ENCODE measurements at regions not wholly inside any gene's neighbourhood (a gene's known extent, or its start where the extent isn't known, plus 50 kb on each side); places are given as distances from the start of the nearest gene placed in this dataset.

DNA sequence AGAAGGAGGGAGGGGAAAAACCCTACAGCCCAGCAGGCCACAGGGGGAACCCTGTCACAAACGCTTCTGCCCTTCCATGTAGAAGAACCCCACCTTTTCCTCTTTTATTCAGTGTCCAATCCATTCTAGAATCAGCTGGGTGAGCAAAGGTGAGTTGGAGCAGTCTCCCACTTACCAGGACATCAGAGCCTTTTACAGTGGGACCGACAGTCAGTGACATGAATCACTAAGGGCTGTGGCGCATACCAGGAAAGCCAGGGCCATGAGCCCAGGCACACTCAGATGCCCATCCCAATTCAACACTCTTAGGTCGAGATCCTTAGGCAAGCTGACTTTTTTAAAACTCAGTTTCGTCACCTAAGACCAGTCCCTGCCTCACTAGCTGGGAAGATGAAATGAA is 146.1 kb downstream of the AQP9 start:
- CTCF ChIA-PET, result no interaction called here
- Histone ChIP-seq H3K4me3 (ENCODE audit: low read depth, low read length, poor library complexity, severe bottlenecking) (no peak overlapping the region), H3K4me1 (ENCODE audit: insufficient read depth, low read length, poor library complexity, severe bottlenecking) (no peaks in the 10 kb centered on the region), H3K36me3 (ENCODE audit: insufficient read depth, low read length, poor library complexity, severe bottlenecking) (no peaks in the 10 kb centered on the region), H3K27me3 (replicated peaks; ENCODE audit: insufficient read depth, low read depth, low read length, poor library complexity) (no peaks in the 10 kb centered on the region), H3K27ac (ENCODE audit: low read depth, low read length, poor library complexity, severe bottlenecking) (no peak overlapping the region), H3K9me3 (ENCODE audit: low read depth, low read length, poor library complexity, severe bottlenecking) (no peaks in the 10 kb centered on the region)
- TF ChIP-seq, protein P1, sequence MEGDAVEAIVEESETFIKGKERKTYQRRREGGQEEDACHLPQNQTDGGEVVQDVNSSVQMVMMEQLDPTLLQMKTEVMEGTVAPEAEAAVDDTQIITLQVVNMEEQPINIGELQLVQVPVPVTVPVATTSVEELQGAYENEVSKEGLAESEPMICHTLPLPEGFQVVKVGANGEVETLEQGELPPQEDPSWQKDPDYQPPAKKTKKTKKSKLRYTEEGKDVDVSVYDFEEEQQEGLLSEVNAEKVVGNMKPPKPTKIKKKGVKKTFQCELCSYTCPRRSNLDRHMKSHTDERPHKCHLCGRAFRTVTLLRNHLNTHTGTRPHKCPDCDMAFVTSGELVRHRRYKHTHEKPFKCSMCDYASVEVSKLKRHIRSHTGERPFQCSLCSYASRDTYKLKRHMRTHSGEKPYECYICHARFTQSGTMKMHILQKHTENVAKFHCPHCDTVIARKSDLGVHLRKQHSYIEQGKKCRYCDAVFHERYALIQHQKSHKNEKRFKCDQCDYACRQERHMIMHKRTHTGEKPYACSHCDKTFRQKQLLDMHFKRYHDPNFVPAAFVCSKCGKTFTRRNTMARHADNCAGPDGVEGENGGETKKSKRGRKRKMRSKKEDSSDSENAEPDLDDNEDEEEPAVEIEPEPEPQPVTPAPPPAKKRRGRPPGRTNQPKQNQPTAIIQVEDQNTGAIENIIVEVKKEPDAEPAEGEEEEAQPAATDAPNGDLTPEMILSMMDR (conservative IDR thresholded peaks at IDR 0.05; ENCODE audit: low read depth, low read length), result no peak
- no peak for TF ChIP-seq EZH2 (IDR thresholded peaks at IDR 0.05; ENCODE audit: borderline replicate concordance, low read depth, low read length, poor library complexity, severe bottlenecking)
- intact Hi-C loops (cut with micrococcal nuclease; ENCODE audit: unreplicated experiment), result no loop called here
- BruUV-seq (replicated peaks), result no TSS peak
- no peak for DNase-seq (ENCODE audit: low spot score)
- POLR2A ChIA-PET (ENCODE audit: low non-redundant PET), result no interaction called here

DNA sequence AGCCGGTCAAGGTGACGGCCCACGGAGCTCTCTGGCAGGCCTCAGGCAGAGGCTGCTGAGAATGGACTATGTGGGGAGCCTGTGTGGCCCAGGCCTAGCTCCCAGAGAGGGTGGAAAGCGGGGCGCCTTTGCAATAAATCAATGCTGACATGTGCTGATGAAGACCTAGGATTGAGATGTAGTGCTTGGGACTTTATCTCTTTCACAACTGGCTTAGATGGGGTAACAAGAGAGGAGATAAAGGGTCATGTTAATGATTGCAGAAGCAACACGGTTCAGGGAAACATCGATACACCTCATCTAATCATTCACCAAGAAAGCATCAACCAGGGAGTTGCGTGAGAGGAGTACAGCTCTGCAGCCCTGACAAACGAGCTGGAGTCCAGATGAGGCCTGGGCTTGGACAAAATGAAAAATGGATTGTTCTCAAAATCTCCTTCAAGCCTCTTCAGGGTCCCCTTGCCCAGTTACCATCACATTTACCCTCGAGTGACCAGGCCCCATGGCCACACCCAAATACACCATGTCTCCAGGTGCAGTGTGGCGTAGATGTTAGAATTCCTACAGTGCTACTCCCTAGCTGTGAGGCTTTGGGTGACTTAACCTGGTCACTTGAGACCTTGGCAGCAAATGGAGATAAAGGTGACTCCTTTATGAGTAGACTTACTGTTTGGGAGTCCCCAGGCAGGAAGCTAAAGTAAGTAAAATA is 146.4 kb upstream of the LIPC start:
- no TSS peak for BruUV-seq (replicated peaks)
- Histone ChIP-seq H3K36me3 (ENCODE audit: insufficient read depth, low read length, poor library complexity, severe bottlenecking) (no peaks in the 10 kb centered on the region), H3K27me3 (replicated peaks; ENCODE audit: insufficient read depth, low read depth, low read length, poor library complexity) (no peaks in the 10 kb centered on the region), H3K4me1 (ENCODE audit: insufficient read depth, low read length, poor library complexity, severe bottlenecking) (no peaks in the 10 kb centered on the region), H3K9me3 (ENCODE audit: low read depth, low read length, poor library complexity, severe bottlenecking) (no peaks in the 10 kb centered on the region), H3K27ac (ENCODE audit: low read depth, low read length, poor library complexity, severe bottlenecking) (no peak overlapping the region), H3K4me3 (ENCODE audit: low read depth, low read length, poor library complexity, severe bottlenecking) (no peak overlapping the region)
- ChIA-PET POLR2A (ENCODE audit: low non-redundant PET) (no interaction called here), CTCF (no interaction called here)
- DNase-seq (ENCODE audit: low spot score), result no peak
- intact Hi-C loops (cut with micrococcal nuclease; ENCODE audit: unreplicated experiment), result no loop called here
- TF ChIP-seq, protein P1 (conservative IDR thresholded peaks at IDR 0.05; ENCODE audit: low read depth, low read length), result no peak
- TF ChIP-seq EZH2 (IDR thresholded peaks at IDR 0.05; ENCODE audit: borderline replicate concordance, low read depth, low read length, poor library complexity, severe bottlenecking), result no peak

DNA sequence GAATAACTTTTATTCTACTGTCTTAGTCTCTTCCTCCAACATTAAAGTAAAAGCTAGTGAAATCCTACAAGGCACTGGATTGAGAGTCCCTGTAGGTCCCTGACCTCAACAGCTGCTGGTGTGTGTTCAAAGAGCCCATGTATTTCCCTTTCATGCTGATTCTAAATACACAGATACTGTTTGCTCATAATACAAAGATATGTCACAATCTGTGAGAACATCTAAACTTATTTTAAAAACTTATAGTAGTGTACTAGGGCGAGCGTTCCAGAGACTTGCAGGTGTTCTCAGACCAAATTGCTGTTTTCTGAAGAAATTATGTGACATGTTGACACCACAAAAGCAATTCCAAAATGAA is 145.9 kb upstream of the LIPC start:
- H3K9me3 ChIP-seq (ENCODE audit: low read depth, low read length, poor library complexity, severe bottlenecking), result no peaks in the 10 kb centered on the region
- no peak for DNase-seq (ENCODE audit: low spot score)
- ChIA-PET CTCF (no interaction called here), POLR2A (ENCODE audit: low non-redundant PET) (no interaction called here)
- no peak overlapping the region for H3K27ac ChIP-seq (ENCODE audit: low read depth, low read length, poor library complexity, severe bottlenecking)
- no peaks in the 10 kb centered on the region for H3K27me3 ChIP-seq (replicated peaks; ENCODE audit: insufficient read depth, low read depth, low read length, poor library complexity)
- no peaks in the 10 kb centered on the region for H3K36me3 ChIP-seq (ENCODE audit: insufficient read depth, low read length, poor library complexity, severe bottlenecking)
- no peaks in the 10 kb centered on the region for H3K4me1 ChIP-seq (ENCODE audit: insufficient read depth, low read length, poor library complexity, severe bottlenecking)
- no peak overlapping the region for H3K4me3 ChIP-seq (ENCODE audit: low read depth, low read length, poor library complexity, severe bottlenecking)
- TF ChIP-seq, protein P1 (conservative IDR thresholded peaks at IDR 0.05; ENCODE audit: low read depth, low read length), result no peak
- intact Hi-C loops (cut with micrococcal nuclease; ENCODE audit: unreplicated experiment), result no loop called here
- no TSS peak for BruUV-seq (replicated peaks)
